ENCODE measurements at regions not wholly inside any gene's neighbourhood (a gene's known extent, or its start where the extent isn't known, plus 50 kb on each side); places are given as distances from the start of the nearest gene placed in this dataset.

DNA sequence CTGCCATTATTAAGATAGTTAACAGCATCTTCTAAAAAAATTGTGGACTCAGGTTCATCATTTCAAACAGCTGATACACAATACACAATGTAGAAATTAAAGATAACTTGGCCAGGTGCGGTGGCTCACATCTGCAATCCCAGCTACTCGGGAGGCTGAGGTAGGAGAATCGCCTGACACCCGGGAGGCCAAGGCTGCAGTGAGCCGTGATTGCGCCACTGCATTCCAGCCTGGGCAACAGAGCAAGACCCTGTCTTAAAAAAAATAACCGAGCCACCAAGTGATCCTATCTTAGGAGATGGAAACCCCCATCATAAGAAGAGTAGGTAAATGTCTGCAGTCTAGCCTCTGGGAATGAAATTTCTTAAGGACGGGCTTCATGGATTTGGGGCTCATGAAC, 241.7 kb downstream of the PIK3R1 start (continued):
- TF ChIP-seq, protein P1, sequence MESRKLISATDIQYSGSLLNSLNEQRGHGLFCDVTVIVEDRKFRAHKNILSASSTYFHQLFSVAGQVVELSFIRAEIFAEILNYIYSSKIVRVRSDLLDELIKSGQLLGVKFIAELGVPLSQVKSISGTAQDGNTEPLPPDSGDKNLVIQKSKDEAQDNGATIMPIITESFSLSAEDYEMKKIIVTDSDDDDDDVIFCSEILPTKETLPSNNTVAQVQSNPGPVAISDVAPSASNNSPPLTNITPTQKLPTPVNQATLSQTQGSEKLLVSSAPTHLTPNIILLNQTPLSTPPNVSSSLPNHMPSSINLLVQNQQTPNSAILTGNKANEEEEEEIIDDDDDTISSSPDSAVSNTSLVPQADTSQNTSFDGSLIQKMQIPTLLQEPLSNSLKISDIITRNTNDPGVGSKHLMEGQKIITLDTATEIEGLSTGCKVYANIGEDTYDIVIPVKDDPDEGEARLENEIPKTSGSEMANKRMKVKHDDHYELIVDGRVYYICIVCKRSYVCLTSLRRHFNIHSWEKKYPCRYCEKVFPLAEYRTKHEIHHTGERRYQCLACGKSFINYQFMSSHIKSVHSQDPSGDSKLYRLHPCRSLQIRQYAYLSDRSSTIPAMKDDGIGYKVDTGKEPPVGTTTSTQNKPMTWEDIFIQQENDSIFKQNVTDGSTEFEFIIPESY (CRISPR knock-in tag; IDR thresholded peaks at IDR 0.05), result 0 out of 2 replicates have a peak, but pooled peaks have one; percentile 20
- TF ChIP-seq ZNF138 (CRISPR knock-in tag; IDR thresholded peaks at IDR 0.05; ENCODE audit: low read depth) (no peak), ZNF121 (CRISPR knock-in tag; IDR thresholded peaks at IDR 0.05) (peak; percentile 84), ZNF678 (CRISPR knock-in tag; IDR thresholded peaks at IDR 0.05) (no peak), MEF2D (CRISPR knock-in tag; IDR thresholded peaks at IDR 0.05) (no peak)

DNA sequence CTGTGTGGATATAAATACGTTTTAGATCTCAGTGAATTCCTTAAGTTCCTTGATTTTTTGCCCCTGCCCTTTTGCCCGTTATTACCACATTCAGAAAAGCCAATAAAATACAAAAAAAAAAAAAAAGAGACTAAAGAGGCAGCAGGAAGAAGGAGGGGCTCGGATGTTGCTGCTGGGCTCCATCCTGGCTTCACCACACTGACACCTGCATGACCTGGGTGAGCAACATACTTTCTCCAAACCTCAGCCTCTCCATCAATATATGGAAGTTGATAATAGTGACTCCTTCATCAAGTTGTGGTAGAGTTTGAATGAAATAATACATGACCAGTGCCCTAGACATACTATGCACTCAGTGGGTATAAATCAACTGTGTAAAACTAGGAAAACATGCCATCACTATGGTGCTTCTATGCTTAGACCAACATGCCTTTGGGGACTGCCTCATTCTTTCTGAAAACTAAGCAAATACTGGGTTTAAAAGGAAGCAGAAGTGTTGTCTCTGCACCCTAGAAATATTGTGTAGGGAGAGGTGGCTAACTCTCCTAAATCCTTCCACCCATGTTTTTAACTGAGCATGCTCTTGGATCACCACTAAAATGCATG, 243.0 kb downstream of the PIK3R1 start:
- ChIA-PET CTCF (ENCODE audit: low intra/inter-chr PET ratio, low total read pairs) (interaction anchor here (2.2 kb wide), 1 partner anchor 172 kb away, joined by 13 read pairs; no protein-coding TSS in a partner anchor), POLR2A (interaction anchor here (0.6 kb wide), 1 partner anchor 186 kb away, joined by 3 read pairs; no protein-coding TSS in a partner anchor)
- in situ Hi-C loops (cut with HindIII; ENCODE audit: extremely low pct_ligation_motif_present, low pct_unique_long_range_greater_than_20kb) (loop anchor here (5.0 kb wide), 1 partner anchor 171 kb away; no protein-coding TSS in a partner anchor), intact Hi-C loops (cut with micrococcal nuclease; ENCODE audit: unreplicated experiment) (loop anchor here (2.0 kb wide), 1 partner anchor 62 kb away; no protein-coding TSS in a partner anchor)
- DNase-seq (ENCODE audit: low spot score) (peak; percentile 27), FAIRE-seq (no peak), ATAC-seq (peak; percentile 46)
- Histone ChIP-seq H3K36me3 (replicated peaks in 1 of 2; ENCODE audit: control insufficient read depth in 1 of 2, insufficient read depth in 2 of 2, low read length in 2 of 2) (no peaks in the 10 kb centered on the region), H4K20me1 (ENCODE audit: insufficient read depth, low read length) (no peaks in the 10 kb centered on the region), H3K27me3 (ENCODE audit: control insufficient read depth in 1 of 2, insufficient read depth in 2 of 2, low read length in 2 of 2) (peaks cover 0 to 10% of the 10 kb centered on the region in 2 experiments; a peak in 1 of 5 replicates), H3K9me3 (ENCODE audit: low read length) (no peaks in the 10 kb centered on the region), H3K4me2 (ENCODE audit: low read depth, low read length) (peak overlapping the region; percentile 49; the same call in 1 of the 2 replicates), H3K4me3 (replicated peaks in 1 of 3; ENCODE audit: insufficient read depth in 1 of 3, low read depth in 2 of 3, low read length in 3 of 3) (no peak overlapping the region; a peak in 1 of 6 replicates), H3K4me1 (ENCODE audit: insufficient read depth, low read length) (peaks cover 41% of the 10 kb centered on the region), H2AFZ (ENCODE audit: low read length) (no peak overlapping the region), H3K27ac (ENCODE audit: extremely low read length, insufficient read depth, low read length) (no peak overlapping the region), H3K79me2 (ENCODE audit: insufficient read depth, low read length) (no peaks in the 10 kb centered on the region), H3K9ac (ENCODE audit: insufficient read depth, low read depth, low read length) (no peak overlapping the region)
- 16% methylated on average over 3 of the region's 3 CpGs for WGBS (ENCODE audit: low lambda C conversion rate)
- BruUV-seq (replicated peaks), result no TSS peak
- TF ChIP-seq, protein P2, sequence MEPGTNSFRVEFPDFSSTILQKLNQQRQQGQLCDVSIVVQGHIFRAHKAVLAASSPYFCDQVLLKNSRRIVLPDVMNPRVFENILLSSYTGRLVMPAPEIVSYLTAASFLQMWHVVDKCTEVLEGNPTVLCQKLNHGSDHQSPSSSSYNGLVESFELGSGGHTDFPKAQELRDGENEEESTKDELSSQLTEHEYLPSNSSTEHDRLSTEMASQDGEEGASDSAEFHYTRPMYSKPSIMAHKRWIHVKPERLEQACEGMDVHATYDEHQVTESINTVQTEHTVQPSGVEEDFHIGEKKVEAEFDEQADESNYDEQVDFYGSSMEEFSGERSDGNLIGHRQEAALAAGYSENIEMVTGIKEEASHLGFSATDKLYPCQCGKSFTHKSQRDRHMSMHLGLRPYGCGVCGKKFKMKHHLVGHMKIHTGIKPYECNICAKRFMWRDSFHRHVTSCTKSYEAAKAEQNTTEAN (CRISPR knock-in tag; conservative IDR thresholded peaks at IDR 0.05), result no peak
- TF ChIP-seq, protein P3, sequence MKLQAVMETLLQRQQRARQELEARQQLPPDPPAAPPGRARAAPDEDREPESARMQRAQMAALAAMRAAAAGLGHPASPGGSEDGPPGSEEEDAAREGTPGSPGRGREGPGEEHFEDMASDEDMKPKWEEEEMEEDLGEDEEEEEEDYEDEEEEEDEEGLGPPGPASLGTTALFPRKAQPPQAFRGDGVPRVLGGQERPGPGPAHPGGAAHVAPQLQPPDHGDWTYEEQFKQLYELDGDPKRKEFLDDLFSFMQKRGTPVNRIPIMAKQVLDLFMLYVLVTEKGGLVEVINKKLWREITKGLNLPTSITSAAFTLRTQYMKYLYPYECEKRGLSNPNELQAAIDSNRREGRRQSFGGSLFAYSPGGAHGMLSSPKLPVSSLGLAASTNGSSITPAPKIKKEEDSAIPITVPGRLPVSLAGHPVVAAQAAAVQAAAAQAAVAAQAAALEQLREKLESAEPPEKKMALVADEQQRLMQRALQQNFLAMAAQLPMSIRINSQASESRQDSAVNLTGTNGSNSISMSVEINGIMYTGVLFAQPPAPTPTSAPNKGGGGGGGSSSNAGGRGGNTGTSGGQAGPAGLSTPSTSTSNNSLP (IDR thresholded peaks at IDR 0.05; ENCODE audit: low read depth, low read length), result no peak
- TF ChIP-seq, protein P4, sequence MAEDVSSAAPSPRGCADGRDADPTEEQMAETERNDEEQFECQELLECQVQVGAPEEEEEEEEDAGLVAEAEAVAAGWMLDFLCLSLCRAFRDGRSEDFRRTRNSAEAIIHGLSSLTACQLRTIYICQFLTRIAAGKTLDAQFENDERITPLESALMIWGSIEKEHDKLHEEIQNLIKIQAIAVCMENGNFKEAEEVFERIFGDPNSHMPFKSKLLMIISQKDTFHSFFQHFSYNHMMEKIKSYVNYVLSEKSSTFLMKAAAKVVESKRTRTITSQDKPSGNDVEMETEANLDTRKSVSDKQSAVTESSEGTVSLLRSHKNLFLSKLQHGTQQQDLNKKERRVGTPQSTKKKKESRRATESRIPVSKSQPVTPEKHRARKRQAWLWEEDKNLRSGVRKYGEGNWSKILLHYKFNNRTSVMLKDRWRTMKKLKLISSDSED (CRISPR knock-in tag; IDR thresholded peaks at IDR 0.05), result no peak
- TF ChIP-seq, protein P5, sequence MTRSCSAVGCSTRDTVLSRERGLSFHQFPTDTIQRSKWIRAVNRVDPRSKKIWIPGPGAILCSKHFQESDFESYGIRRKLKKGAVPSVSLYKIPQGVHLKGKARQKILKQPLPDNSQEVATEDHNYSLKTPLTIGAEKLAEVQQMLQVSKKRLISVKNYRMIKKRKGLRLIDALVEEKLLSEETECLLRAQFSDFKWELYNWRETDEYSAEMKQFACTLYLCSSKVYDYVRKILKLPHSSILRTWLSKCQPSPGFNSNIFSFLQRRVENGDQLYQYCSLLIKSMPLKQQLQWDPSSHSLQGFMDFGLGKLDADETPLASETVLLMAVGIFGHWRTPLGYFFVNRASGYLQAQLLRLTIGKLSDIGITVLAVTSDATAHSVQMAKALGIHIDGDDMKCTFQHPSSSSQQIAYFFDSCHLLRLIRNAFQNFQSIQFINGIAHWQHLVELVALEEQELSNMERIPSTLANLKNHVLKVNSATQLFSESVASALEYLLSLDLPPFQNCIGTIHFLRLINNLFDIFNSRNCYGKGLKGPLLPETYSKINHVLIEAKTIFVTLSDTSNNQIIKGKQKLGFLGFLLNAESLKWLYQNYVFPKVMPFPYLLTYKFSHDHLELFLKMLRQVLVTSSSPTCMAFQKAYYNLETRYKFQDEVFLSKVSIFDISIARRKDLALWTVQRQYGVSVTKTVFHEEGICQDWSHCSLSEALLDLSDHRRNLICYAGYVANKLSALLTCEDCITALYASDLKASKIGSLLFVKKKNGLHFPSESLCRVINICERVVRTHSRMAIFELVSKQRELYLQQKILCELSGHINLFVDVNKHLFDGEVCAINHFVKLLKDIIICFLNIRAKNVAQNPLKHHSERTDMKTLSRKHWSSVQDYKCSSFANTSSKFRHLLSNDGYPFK (CRISPR knock-in tag; IDR thresholded peaks at IDR 0.05; ENCODE audit: borderline replicate concordance), result no peak
- TF ChIP-seq KLF16 (CRISPR knock-in tag; IDR thresholded peaks at IDR 0.05), result no peak
- TF ChIP-seq ISX (CRISPR knock-in tag; conservative IDR thresholded peaks at IDR 0.05), result no peak
- TF ChIP-seq REXO4 (CRISPR knock-in tag; IDR thresholded peaks at IDR 0.05; ENCODE audit: borderline replicate concordance), result no peak
- no peak for TF ChIP-seq ZNF17 (CRISPR knock-in tag; IDR thresholded peaks at IDR 0.05)

Data from HepG2 (cell line).